GM21515 (cell line): ENCODE measurements at regions not wholly inside any gene's neighbourhood (a gene's known extent, or its start where the extent isn't known, plus 50 kb on each side); places are given as distances from the start of the nearest gene placed in this dataset.
"Not testable (repeated sequence)": the region's sequence is repeated elsewhere in the genome, so short reads cannot be mapped to it uniquely, and the experiment has no call there.

Experiments
- ATAC-seq: cut with Tn5 transposase; IDR thresholded peaks from one replicate; pipeline ENCODE4 v1.9.1; 2021; ENCODE audit not compliant: unreplicated experiment

- ATAC-seq = no peak
Measured at GRCh38 chr5:57659886-57660285, 177.3 kb upstream of the ACTBL2 start.

GRCh38 chr5:57658018-57658417 is 175.4 kb upstream of the ACTBL2 start:
- no peak for ATAC-seq

GRCh38 chr5:57655228-57655627 is 172.6 kb upstream of the ACTBL2 start:
- ATAC-seq = no peak

GRCh38 chr5:57653636-57654290 is 171.2 kb upstream of the ACTBL2 start:
- no peak for ATAC-seq

GRCh38 chr5:57651127-57651526 is 168.5 kb upstream of the ACTBL2 start:
- ATAC-seq = no peak

GRCh38 chr5:57650360-57651069 is 167.9 kb upstream of the ACTBL2 start:
- peak; percentile 99 for ATAC-seq

- ATAC-seq = no peak
Measured at GRCh38 chr5:57642698-57643097, 160.1 kb upstream of the ACTBL2 start.

GRCh38 chr5:57642066-57642465 is 159.5 kb upstream of the ACTBL2 start:
- ATAC-seq = no peak

- ATAC-seq = no peak
Measured at GRCh38 chr5:57635146-57635777, 152.7 kb upstream of the ACTBL2 start.

GRCh38 chr5:57632937-57633336 is 150.3 kb upstream of the ACTBL2 start:
- no peak for ATAC-seq

- ATAC-seq = not testable (repeated sequence)
Measured at GRCh38 chr5:57631139-57631538, 148.5 kb upstream of the ACTBL2 start.

- no peak for ATAC-seq
Measured at GRCh38 chr5:57627661-57628060, 145.1 kb upstream of the ACTBL2 start.

- ATAC-seq = no peak
Measured at GRCh38 chr5:57626703-57627102, 144.1 kb upstream of the ACTBL2 start.

GRCh38 chr5:57621624-57622023 is 139.0 kb upstream of the ACTBL2 start:
- no peak for ATAC-seq

- no peak for ATAC-seq
Measured at GRCh38 chr5:57618767-57619381, 136.3 kb upstream of the ACTBL2 start.

GRCh38 chr5:57613741-57614140 is 131.1 kb upstream of the ACTBL2 start:
- no peak for ATAC-seq

GRCh38 chr5:57611177-57611576 is 128.6 kb upstream of the ACTBL2 start:
- ATAC-seq = no peak

- no peak for ATAC-seq
Measured at GRCh38 chr5:57608542-57608941, 125.9 kb upstream of the ACTBL2 start.

GRCh38 chr5:57601996-57602395 is 119.4 kb upstream of the ACTBL2 start:
- no peak for ATAC-seq

- no peak for ATAC-seq
Measured at GRCh38 chr5:57600321-57600720, 117.7 kb upstream of the ACTBL2 start.

GRCh38 chr5:57598756-57599155 is 116.1 kb upstream of the ACTBL2 start:
- ATAC-seq = no peak

GRCh38 chr5:57598097-57598496 is 115.5 kb upstream of the ACTBL2 start:
- no peak for ATAC-seq
